C4-2B (cell line): ENCODE measurements at regions not wholly inside any gene's neighbourhood (a gene's known extent, or its start where the extent isn't known, plus 50 kb on each side); places are given as distances from the start of the nearest gene placed in this dataset.

ENCODE experiments used
- ZFX ChIP-seq: fragments of 450-650 bp; IDR thresholded peaks from 2 replicates; pipeline ENCODE4 v1.6.1; 2017
- TF ChIP-seq, protein P1 (sequence below): fragments of 450-650 bp; conservative IDR thresholded peaks from 2 replicates; pipeline ENCODE4 v1.5.1; 2017; ENCODE audit warnings: mild to moderate bottlenecking

DNA sequence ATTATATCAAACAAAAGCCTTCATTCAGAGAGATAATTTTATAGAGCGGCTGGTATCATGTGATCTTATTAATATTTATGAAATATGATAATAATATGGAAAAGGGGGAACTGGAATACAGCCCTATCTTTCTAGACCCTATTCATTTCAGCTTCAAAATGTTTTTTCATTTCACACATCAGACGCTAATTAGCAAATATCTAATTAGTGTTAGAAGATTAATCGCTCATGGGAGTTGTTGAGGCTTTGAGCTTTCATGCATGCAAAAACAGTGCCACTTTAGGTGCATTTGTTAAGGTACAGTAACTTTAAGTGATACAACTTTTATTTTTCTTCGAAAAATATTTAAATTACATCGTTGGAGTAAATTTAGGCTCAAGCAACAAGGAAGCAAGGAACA is 751.7 kb upstream of the WWC1 start:
- TF ChIP-seq, protein P1, sequence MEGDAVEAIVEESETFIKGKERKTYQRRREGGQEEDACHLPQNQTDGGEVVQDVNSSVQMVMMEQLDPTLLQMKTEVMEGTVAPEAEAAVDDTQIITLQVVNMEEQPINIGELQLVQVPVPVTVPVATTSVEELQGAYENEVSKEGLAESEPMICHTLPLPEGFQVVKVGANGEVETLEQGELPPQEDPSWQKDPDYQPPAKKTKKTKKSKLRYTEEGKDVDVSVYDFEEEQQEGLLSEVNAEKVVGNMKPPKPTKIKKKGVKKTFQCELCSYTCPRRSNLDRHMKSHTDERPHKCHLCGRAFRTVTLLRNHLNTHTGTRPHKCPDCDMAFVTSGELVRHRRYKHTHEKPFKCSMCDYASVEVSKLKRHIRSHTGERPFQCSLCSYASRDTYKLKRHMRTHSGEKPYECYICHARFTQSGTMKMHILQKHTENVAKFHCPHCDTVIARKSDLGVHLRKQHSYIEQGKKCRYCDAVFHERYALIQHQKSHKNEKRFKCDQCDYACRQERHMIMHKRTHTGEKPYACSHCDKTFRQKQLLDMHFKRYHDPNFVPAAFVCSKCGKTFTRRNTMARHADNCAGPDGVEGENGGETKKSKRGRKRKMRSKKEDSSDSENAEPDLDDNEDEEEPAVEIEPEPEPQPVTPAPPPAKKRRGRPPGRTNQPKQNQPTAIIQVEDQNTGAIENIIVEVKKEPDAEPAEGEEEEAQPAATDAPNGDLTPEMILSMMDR: no peak
- no peak for TF ChIP-seq ZFX
